ENCODE measurements at regions not wholly inside any gene's neighbourhood (a gene's known extent, or its start where the extent isn't known, plus 50 kb on each side); places are given as distances from the start of the nearest gene placed in this dataset.

- no peak for TF ChIP-seq CTCF (IDR thresholded peaks at IDR 0.05)
- TF ChIP-seq POLR2AphosphoS5 (IDR thresholded peaks at IDR 0.05) = no peak
Observed at GRCh38 chr2:187994464-187995331, 297.0 kb upstream of the GULP1 start.
